ENCODE measurements at regions not wholly inside any gene's neighbourhood (a gene's known extent, or its start where the extent isn't known, plus 50 kb on each side); places are given as distances from the start of the nearest gene placed in this dataset.

DNA sequence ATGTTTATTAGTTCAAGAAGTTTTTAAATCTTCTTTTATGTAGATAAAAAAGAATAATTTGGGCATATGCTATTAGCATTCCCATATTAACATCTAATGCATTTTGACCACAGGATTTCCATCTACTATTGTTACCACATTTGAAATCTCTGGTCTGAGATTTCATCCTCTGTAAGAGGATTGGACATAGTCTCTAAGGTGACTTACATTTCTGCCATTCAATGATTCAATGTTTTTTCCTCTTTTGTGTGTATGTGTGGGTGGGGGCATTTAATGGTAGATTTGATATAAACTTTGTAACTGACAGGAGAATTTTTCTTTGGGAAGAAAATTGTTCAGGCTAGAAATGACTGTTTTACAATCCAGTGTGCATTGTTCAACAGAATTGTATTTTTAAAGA is 307.3 kb upstream of the RBMS3 start:
- TF ChIP-seq, protein P1, sequence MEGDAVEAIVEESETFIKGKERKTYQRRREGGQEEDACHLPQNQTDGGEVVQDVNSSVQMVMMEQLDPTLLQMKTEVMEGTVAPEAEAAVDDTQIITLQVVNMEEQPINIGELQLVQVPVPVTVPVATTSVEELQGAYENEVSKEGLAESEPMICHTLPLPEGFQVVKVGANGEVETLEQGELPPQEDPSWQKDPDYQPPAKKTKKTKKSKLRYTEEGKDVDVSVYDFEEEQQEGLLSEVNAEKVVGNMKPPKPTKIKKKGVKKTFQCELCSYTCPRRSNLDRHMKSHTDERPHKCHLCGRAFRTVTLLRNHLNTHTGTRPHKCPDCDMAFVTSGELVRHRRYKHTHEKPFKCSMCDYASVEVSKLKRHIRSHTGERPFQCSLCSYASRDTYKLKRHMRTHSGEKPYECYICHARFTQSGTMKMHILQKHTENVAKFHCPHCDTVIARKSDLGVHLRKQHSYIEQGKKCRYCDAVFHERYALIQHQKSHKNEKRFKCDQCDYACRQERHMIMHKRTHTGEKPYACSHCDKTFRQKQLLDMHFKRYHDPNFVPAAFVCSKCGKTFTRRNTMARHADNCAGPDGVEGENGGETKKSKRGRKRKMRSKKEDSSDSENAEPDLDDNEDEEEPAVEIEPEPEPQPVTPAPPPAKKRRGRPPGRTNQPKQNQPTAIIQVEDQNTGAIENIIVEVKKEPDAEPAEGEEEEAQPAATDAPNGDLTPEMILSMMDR (IDR thresholded peaks at IDR 0.05): no peak
- TF ChIP-seq POLR2A (IDR thresholded peaks at IDR 0.05) (no peak), POLR2AphosphoS5 (IDR thresholded peaks at IDR 0.05) (no peak), EP300 (IDR thresholded peaks at IDR 0.05) (no peak)
